SU-DHL-6 (cell line): ENCODE measurements at regions not wholly inside any gene's neighbourhood (a gene's known extent, or its start where the extent isn't known, plus 50 kb on each side); places are given as distances from the start of the nearest gene placed in this dataset.

Experiments
- EZH2phosphoT487 ChIP-seq: fragments of 200-600 bp; sonication (generic), shearing (Covaris generic); conservative IDR thresholded peaks from 2 replicates; pipeline ENCODE4 v1.6.1; 2018; ENCODE audit warnings: mild to moderate bottlenecking, antibody characterized with exemption, low read length, moderate library complexity, mixed read lengths
- TF ChIP-seq, protein P1 (sequence below): fragments of 200-600 bp; sonication (generic); IDR thresholded peaks from one replicate; pipeline ENCODE4 v1.5.1; 2017; ENCODE audit warnings: antibody characterized with exemption, mild to moderate bottlenecking, low read length, moderate library complexity; ENCODE audit not compliant: insufficient read depth, poor library complexity, severe bottlenecking

DNA sequence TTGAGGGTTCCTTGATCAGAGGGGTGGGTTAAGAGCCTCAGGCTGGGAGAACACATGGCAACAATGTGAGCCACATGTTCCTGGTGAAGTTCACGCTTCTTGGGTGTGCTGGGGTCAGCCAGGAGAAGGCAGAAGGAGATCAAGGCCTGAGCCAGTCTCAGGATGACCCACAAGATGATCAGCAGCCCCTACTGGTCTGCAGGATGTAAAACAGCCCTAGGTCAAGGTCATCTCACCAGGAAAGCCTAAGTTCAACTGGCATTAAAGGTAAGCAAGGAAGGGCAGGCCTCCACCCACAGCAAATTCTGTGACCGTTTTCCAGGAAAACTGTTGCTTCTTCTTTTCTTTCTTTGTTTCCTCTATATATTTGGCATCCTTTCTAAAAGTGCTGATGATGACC, 156.7 kb upstream of the KIRREL3 start:
- TF ChIP-seq, protein P1, sequence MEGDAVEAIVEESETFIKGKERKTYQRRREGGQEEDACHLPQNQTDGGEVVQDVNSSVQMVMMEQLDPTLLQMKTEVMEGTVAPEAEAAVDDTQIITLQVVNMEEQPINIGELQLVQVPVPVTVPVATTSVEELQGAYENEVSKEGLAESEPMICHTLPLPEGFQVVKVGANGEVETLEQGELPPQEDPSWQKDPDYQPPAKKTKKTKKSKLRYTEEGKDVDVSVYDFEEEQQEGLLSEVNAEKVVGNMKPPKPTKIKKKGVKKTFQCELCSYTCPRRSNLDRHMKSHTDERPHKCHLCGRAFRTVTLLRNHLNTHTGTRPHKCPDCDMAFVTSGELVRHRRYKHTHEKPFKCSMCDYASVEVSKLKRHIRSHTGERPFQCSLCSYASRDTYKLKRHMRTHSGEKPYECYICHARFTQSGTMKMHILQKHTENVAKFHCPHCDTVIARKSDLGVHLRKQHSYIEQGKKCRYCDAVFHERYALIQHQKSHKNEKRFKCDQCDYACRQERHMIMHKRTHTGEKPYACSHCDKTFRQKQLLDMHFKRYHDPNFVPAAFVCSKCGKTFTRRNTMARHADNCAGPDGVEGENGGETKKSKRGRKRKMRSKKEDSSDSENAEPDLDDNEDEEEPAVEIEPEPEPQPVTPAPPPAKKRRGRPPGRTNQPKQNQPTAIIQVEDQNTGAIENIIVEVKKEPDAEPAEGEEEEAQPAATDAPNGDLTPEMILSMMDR: no peak
- TF ChIP-seq EZH2phosphoT487: no peak
